H1 (cell line): ENCODE measurements at regions not wholly inside any gene's neighbourhood (a gene's known extent, or its start where the extent isn't known, plus 50 kb on each side); places are given as distances from the start of the nearest gene placed in this dataset.

Source experiments
- JUND ChIP-seq: IDR thresholded peaks from 2 replicates; pipeline ENCODE4 v1.6.1; 2011; ENCODE audit warnings: mild to moderate bottlenecking, improper control_type of control experiment, low read length
- NRF1 ChIP-seq: IDR thresholded peaks from 2 replicates; pipeline ENCODE4 v1.6.1; 2011; ENCODE audit warnings: mild to moderate bottlenecking, low read depth, low read length, improper control_type of control experiment
- POU5F1 ChIP-seq: IDR thresholded peaks from 2 replicates; pipeline ENCODE4 v1.6.1; 2011; ENCODE audit warnings: low read depth, mild to moderate bottlenecking, low read length, moderate library complexity
- SP1 ChIP-seq: IDR thresholded peaks from 2 replicates; pipeline ENCODE4 v1.6.1; 2011; ENCODE audit warnings: low read depth, low read length
- ZNF274 ChIP-seq: IDR thresholded peaks from 2 replicates; pipeline ENCODE4 v1.7.0; 2012; ENCODE audit warnings: low read length, borderline replicate concordance; ENCODE audit errors: extremely low read depth
- TF ChIP-seq, protein P1 (sequence below): fragments of 300-600 bp; sonication (generic); IDR thresholded peaks from 2 replicates; pipeline ENCODE4 v1.7.1; 2012; ENCODE audit warnings: low read length, moderate library complexity, mild to moderate bottlenecking, inconsistent platforms; ENCODE audit not compliant: insufficient replicate concordance
- TF ChIP-seq, protein P2 (sequence below): IDR thresholded peaks from 2 replicates; pipeline ENCODE4 v1.6.1; 2012; ENCODE audit warnings: inconsistent platforms

DNA sequence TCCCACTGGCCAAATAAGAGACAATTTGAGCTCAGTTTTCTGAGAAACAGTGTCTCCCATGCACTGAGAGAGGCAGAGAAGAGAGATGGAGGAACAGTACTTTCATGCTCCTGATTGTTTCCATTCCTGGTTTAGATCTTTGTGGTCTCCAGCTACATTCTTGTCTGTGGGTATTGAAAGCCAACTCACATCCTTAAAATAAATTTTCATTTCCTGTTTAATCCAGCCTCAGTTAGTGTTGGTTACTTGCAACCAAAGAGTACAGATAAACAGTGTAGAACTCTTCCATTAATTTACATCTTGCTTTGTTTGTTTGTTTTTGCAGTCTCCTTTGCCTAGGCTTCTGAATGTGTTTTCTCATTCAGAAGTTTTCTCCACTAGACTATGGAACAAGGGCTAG, 123.7 kb upstream of the CLSTN2 start (continued):
- TF ChIP-seq, protein P1, sequence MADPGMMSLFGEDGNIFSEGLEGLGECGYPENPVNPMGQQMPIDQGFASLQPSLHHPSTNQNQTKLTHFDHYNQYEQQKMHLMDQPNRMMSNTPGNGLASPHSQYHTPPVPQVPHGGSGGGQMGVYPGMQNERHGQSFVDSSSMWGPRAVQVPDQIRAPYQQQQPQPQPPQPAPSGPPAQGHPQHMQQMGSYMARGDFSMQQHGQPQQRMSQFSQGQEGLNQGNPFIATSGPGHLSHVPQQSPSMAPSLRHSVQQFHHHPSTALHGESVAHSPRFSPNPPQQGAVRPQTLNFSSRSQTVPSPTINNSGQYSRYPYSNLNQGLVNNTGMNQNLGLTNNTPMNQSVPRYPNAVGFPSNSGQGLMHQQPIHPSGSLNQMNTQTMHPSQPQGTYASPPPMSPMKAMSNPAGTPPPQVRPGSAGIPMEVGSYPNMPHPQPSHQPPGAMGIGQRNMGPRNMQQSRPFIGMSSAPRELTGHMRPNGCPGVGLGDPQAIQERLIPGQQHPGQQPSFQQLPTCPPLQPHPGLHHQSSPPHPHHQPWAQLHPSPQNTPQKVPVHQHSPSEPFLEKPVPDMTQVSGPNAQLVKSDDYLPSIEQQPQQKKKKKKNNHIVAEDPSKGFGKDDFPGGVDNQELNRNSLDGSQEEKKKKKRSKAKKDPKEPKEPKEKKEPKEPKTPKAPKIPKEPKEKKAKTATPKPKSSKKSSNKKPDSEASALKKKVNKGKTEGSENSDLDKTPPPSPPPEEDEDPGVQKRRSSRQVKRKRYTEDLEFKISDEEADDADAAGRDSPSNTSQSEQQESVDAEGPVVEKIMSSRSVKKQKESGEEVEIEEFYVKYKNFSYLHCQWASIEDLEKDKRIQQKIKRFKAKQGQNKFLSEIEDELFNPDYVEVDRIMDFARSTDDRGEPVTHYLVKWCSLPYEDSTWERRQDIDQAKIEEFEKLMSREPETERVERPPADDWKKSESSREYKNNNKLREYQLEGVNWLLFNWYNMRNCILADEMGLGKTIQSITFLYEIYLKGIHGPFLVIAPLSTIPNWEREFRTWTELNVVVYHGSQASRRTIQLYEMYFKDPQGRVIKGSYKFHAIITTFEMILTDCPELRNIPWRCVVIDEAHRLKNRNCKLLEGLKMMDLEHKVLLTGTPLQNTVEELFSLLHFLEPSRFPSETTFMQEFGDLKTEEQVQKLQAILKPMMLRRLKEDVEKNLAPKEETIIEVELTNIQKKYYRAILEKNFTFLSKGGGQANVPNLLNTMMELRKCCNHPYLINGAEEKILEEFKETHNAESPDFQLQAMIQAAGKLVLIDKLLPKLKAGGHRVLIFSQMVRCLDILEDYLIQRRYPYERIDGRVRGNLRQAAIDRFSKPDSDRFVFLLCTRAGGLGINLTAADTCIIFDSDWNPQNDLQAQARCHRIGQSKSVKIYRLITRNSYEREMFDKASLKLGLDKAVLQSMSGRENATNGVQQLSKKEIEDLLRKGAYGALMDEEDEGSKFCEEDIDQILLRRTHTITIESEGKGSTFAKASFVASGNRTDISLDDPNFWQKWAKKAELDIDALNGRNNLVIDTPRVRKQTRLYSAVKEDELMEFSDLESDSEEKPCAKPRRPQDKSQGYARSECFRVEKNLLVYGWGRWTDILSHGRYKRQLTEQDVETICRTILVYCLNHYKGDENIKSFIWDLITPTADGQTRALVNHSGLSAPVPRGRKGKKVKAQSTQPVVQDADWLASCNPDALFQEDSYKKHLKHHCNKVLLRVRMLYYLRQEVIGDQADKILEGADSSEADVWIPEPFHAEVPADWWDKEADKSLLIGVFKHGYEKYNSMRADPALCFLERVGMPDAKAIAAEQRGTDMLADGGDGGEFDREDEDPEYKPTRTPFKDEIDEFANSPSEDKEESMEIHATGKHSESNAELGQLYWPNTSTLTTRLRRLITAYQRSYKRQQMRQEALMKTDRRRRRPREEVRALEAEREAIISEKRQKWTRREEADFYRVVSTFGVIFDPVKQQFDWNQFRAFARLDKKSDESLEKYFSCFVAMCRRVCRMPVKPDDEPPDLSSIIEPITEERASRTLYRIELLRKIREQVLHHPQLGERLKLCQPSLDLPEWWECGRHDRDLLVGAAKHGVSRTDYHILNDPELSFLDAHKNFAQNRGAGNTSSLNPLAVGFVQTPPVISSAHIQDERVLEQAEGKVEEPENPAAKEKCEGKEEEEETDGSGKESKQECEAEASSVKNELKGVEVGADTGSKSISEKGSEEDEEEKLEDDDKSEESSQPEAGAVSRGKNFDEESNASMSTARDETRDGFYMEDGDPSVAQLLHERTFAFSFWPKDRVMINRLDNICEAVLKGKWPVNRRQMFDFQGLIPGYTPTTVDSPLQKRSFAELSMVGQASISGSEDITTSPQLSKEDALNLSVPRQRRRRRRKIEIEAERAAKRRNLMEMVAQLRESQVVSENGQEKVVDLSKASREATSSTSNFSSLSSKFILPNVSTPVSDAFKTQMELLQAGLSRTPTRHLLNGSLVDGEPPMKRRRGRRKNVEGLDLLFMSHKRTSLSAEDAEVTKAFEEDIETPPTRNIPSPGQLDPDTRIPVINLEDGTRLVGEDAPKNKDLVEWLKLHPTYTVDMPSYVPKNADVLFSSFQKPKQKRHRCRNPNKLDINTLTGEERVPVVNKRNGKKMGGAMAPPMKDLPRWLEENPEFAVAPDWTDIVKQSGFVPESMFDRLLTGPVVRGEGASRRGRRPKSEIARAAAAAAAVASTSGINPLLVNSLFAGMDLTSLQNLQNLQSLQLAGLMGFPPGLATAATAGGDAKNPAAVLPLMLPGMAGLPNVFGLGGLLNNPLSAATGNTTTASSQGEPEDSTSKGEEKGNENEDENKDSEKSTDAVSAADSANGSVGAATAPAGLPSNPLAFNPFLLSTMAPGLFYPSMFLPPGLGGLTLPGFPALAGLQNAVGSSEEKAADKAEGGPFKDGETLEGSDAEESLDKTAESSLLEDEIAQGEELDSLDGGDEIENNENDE: no peak
- no peak for TF ChIP-seq ZNF274
- TF ChIP-seq JUND: no peak
- TF ChIP-seq, protein P2, sequence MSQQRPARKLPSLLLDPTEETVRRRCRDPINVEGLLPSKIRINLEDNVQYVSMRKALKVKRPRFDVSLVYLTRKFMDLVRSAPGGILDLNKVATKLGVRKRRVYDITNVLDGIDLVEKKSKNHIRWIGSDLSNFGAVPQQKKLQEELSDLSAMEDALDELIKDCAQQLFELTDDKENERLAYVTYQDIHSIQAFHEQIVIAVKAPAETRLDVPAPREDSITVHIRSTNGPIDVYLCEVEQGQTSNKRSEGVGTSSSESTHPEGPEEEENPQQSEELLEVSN: no peak
- no peak for TF ChIP-seq NRF1
- TF ChIP-seq SP1: no peak
- no peak for TF ChIP-seq POU5F1
